Colon (tissue), 2 donors: ENCODE measurements at regions not wholly inside any gene's neighbourhood (a gene's known extent, or its start where the extent isn't known, plus 50 kb on each side); places are given as distances from the start of the nearest gene placed in this dataset.

Experiments
- FAIRE-seq: peaks from 2 replicates; lab custom pipeline; 2012; peaks lifted over from hg19 to GRCh38; lab: Jason Lieb, UNC
- donor health status: control.
- donor health status: control.

- FAIRE-seq = no peak
Measured at GRCh38 chr10:10368951-10369576, 648.6 kb upstream of the CELF2 start.

- no peak for FAIRE-seq
Measured at GRCh38 chr10:10385831-10386230, 631.8 kb upstream of the CELF2 start.

DNA sequence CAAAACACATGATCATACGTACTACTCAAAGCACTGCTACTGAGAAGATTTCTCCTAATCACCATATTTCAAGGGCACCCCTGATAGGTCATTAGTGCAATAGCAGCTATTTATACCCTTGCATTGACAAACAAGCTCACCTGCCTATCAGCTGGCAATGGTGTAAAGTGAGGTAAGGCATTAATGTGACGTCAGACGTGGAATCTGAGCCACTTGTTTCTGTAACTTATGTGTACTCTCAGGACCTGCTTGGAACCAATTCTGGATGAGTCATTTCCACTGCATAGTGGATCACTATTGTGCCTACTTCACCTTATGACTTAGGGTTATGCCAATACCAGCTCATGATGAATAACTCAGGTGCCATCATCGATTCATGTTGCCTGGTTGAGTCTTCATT is 628.5 kb upstream of the CELF2 start:
- FAIRE-seq = no peak

GRCh38 chr10:10392511-10392910 is 625.2 kb upstream of the CELF2 start:
- FAIRE-seq = no peak

- no peak for FAIRE-seq
Measured at GRCh38 chr10:10394933-10395658, 622.6 kb upstream of the CELF2 start.

GRCh38 chr10:10396601-10397000 is 621.1 kb upstream of the CELF2 start:
- no peak for FAIRE-seq

GRCh38 chr10:10397906-10398305 is 619.8 kb upstream of the CELF2 start:
- FAIRE-seq = no peak

GRCh38 chr10:10403762-10404161 is 613.9 kb upstream of the CELF2 start:
- no peak for FAIRE-seq

GRCh38 chr10:10417671-10418070 is 600.0 kb upstream of the CELF2 start:
- FAIRE-seq = no peak

GRCh38 chr10:10418387-10418786 is 599.3 kb upstream of the CELF2 start:
- FAIRE-seq = no peak

DNA sequence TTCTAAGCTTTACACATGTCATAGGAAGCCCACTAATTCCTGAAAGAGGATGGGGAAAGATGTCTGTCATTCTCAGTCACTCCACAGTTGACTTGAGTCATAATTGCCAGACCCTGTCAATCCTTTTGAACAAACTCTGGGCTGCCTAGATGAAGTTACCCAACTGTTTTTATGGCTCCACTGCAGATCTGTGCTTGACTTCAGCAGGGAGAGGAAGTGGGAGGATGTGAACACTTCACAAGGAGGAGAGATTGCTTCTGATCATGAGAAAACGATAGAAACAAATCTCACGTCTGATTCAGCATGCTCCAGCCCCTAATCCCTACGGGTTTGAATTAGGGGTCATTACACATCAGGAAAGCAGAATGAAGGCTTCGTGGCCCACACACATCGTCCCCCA is 596.6 kb upstream of the CELF2 start:
- no peak for FAIRE-seq

GRCh38 chr10:10431422-10432066 is 586.1 kb upstream of the CELF2 start:
- no peak for FAIRE-seq

- no peak for FAIRE-seq
Measured at GRCh38 chr10:10432296-10433035, 585.2 kb upstream of the CELF2 start.

DNA sequence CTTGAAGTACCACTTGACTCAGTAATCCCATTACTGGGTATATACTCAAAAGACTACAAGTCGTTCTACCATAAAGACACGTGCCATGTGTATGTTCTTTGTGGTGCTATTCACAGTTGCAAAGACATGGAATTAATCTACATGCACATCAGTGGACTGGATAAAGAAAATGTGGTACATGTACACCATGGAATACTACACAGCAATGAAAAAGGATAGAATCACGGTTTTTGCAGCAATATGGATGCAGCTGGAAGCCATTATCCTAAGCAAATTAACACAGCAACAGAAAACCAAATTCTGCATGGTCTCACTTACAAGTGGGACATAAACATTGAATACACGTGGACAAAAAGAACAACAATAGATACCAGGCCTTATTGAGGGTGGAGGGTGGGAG is 583.4 kb upstream of the CELF2 start:
- no peak for FAIRE-seq

- FAIRE-seq = no peak
Measured at GRCh38 chr10:10437886-10438285, 579.8 kb upstream of the CELF2 start.

GRCh38 chr10:10438335-10439100 is 579.2 kb upstream of the CELF2 start:
- FAIRE-seq = no peak

GRCh38 chr10:10456856-10457255 is 560.8 kb upstream of the CELF2 start:
- FAIRE-seq = no peak

GRCh38 chr10:10460451-10460850 is 557.2 kb upstream of the CELF2 start:
- no peak for FAIRE-seq

GRCh38 chr10:10462151-10462941 is 555.3 kb upstream of the CELF2 start:
- no peak for FAIRE-seq

GRCh38 chr10:10471758-10472157 is 545.9 kb upstream of the CELF2 start:
- no peak for FAIRE-seq

GRCh38 chr10:10475812-10476211 is 541.9 kb upstream of the CELF2 start:
- FAIRE-seq = no peak
